ENCODE measurements at regions not wholly inside any gene's neighbourhood (a gene's known extent, or its start where the extent isn't known, plus 50 kb on each side); places are given as distances from the start of the nearest gene placed in this dataset.

DNA sequence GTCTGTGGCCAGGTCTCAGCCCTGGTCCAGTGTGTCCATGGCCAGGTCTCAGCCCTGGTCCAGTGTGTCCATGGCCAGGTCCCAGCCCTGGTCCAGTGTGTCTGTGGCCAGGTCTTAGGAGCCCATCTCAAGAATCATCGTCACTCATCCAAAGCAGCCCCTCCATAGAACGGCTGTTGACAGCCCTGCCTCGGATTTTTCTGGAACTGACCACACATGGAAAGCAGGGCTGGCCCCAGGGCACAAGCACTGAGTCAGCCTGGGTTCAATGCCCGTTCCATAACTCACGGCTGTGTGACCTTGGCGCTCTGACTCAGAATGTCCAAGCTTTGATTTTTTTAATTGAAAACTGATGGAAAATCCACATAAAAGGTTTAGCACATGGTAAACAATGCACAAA is 59.9 kb upstream of the SNTG2 start:
- TF ChIP-seq EZH2 (IDR thresholded peaks at IDR 0.05; ENCODE audit: borderline replicate concordance, low read length), result no peak
- TF ChIP-seq, protein P1, sequence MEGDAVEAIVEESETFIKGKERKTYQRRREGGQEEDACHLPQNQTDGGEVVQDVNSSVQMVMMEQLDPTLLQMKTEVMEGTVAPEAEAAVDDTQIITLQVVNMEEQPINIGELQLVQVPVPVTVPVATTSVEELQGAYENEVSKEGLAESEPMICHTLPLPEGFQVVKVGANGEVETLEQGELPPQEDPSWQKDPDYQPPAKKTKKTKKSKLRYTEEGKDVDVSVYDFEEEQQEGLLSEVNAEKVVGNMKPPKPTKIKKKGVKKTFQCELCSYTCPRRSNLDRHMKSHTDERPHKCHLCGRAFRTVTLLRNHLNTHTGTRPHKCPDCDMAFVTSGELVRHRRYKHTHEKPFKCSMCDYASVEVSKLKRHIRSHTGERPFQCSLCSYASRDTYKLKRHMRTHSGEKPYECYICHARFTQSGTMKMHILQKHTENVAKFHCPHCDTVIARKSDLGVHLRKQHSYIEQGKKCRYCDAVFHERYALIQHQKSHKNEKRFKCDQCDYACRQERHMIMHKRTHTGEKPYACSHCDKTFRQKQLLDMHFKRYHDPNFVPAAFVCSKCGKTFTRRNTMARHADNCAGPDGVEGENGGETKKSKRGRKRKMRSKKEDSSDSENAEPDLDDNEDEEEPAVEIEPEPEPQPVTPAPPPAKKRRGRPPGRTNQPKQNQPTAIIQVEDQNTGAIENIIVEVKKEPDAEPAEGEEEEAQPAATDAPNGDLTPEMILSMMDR (conservative IDR thresholded peaks at IDR 0.05 in 1 of 2, IDR thresholded peaks at IDR 0.05 in 1 of 2; ENCODE audit: extremely low read depth in 1 of 2, insufficient read depth in 1 of 2, low read depth in 1 of 2, low read length in 2 of 2), result no peak
